ENCODE measurements at regions not wholly inside any gene's neighbourhood (a gene's known extent, or its start where the extent isn't known, plus 50 kb on each side); places are given as distances from the start of the nearest gene placed in this dataset.

DNA sequence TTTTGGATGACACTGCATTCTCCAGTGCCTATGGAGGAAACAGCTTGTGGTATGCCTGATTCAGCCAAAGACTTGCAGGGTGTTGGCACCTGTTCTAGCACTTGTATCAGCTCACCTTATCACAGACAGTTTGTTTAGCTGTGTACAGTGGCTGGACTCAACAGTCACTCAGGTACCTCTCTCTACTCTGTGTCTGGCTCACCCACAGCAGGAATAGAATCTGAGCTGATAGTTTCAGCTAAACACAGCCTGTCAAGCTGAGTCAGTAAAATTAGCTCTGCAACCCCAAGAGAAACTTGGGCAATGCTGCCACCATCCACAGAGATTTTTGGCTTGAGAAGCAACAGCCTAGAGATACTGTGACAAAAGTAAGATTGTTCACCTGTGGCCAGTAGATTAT, 101.5 kb downstream of the RBMY1A1 start:
- TF ChIP-seq, protein P1, sequence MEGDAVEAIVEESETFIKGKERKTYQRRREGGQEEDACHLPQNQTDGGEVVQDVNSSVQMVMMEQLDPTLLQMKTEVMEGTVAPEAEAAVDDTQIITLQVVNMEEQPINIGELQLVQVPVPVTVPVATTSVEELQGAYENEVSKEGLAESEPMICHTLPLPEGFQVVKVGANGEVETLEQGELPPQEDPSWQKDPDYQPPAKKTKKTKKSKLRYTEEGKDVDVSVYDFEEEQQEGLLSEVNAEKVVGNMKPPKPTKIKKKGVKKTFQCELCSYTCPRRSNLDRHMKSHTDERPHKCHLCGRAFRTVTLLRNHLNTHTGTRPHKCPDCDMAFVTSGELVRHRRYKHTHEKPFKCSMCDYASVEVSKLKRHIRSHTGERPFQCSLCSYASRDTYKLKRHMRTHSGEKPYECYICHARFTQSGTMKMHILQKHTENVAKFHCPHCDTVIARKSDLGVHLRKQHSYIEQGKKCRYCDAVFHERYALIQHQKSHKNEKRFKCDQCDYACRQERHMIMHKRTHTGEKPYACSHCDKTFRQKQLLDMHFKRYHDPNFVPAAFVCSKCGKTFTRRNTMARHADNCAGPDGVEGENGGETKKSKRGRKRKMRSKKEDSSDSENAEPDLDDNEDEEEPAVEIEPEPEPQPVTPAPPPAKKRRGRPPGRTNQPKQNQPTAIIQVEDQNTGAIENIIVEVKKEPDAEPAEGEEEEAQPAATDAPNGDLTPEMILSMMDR (conservative IDR thresholded peaks at IDR 0.05; ENCODE audit: low read length): no peak
- no peak for TF ChIP-seq EZH2phosphoT487 (IDR thresholded peaks at IDR 0.05; ENCODE audit: borderline replicate concordance, low read depth, low read length)
